HG03575 (cell line): ENCODE measurements at regions not wholly inside any gene's neighbourhood (a gene's known extent, or its start where the extent isn't known, plus 50 kb on each side); places are given as distances from the start of the nearest gene placed in this dataset.

Experiments
- ATAC-seq: cut with Tn5 transposase; IDR thresholded peaks from one replicate; pipeline ENCODE4 v1.9.1; 2021; ENCODE audit not compliant: unreplicated experiment, insufficient number of reproducible peaks, low FRiP score; ENCODE audit errors: extremely low read depth

- ATAC-seq, result no peak
These were observed 253.1 kb upstream of the IPO5 start for GRCh38 chr13:97700306-97700848.

GRCh38 chr13:97702614-97703013 lies 250.9 kb upstream of the IPO5 start:
- no peak for ATAC-seq

- ATAC-seq, result no peak
These were observed 242.7 kb upstream of the IPO5 start for GRCh38 chr13:97710797-97711196.

GRCh38 chr13:97712770-97713169 lies 240.7 kb upstream of the IPO5 start:
- ATAC-seq, result no peak

- no peak for ATAC-seq
These were observed 237.7 kb upstream of the IPO5 start for GRCh38 chr13:97715763-97716162.

GRCh38 chr13:97716746-97717145 lies 236.7 kb upstream of the IPO5 start:
- no peak for ATAC-seq

- no peak for ATAC-seq
These were observed 233.7 kb upstream of the IPO5 start for GRCh38 chr13:97719736-97720135.

- no peak for ATAC-seq
These were observed 232.6 kb upstream of the IPO5 start for GRCh38 chr13:97720896-97721295.

- no peak for ATAC-seq
These were observed 229.8 kb upstream of the IPO5 start for GRCh38 chr13:97723655-97724054.

GRCh38 chr13:97724450-97724849 lies 229.0 kb upstream of the IPO5 start:
- ATAC-seq, result no peak

GRCh38 chr13:97726664-97727280 lies 226.7 kb upstream of the IPO5 start:
- ATAC-seq, result no peak

- ATAC-seq, result no peak
These were observed 225.5 kb upstream of the IPO5 start for GRCh38 chr13:97727991-97728390.

- no peak for ATAC-seq
These were observed 217.0 kb upstream of the IPO5 start for GRCh38 chr13:97736436-97736835.

GRCh38 chr13:97742084-97742483 lies 211.4 kb upstream of the IPO5 start:
- no peak for ATAC-seq

GRCh38 chr13:97743938-97744337 lies 209.5 kb upstream of the IPO5 start:
- no peak for ATAC-seq

- ATAC-seq, result no peak
These were observed 206.8 kb upstream of the IPO5 start for GRCh38 chr13:97746649-97747048.

- no peak for ATAC-seq
These were observed 204.3 kb upstream of the IPO5 start for GRCh38 chr13:97749174-97749573.

GRCh38 chr13:97751477-97751876 lies 202.0 kb upstream of the IPO5 start:
- no peak for ATAC-seq

GRCh38 chr13:97752961-97753668 lies 200.4 kb upstream of the IPO5 start:
- ATAC-seq, result no peak

- no peak for ATAC-seq
These were observed 199.4 kb upstream of the IPO5 start for GRCh38 chr13:97753942-97754670.
